AG10803 (cell line): ENCODE measurements at regions not wholly inside any gene's neighbourhood (a gene's known extent, or its start where the extent isn't known, plus 50 kb on each side); places are given as distances from the start of the nearest gene placed in this dataset.
A peak's percentile ranks its signal among the peaks of the same experiment; 100 is the strongest.

ENCODE experiments used
- DNase-seq: peaks from one replicate; pipeline ENCODE4 v3.0.0; 2010; ENCODE audit warnings: low read depth
- H3K4me3 ChIP-seq: 2 replicates; pipeline ENCODE4 v1.5.1; 2011; ENCODE audit warnings: mild to moderate bottlenecking, low read length, control low read depth
- TF ChIP-seq, protein P1 (sequence below): conservative IDR thresholded peaks from 2 replicates; pipeline ENCODE4 v1.5.1; 2011; ENCODE audit warnings: mild to moderate bottlenecking, low read length, control low read depth, inconsistent platforms

DNA sequence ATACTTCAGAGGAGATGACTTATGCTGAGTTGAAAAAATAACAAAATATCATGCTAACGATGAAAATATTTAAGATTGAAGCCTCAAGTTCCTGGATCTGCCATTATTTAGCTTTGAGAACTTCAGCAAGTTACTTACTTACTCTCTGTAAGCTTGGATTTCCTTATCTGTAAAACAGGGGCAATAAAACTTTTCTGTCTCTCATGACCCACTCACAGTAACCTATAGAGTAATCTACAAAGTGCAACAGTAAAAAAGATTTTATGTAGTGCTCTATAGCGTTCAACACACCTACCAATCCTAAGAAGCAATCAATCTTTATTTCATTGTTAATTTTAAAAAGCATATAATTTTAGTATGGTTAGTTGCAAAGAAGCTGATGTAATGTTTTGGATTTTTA lies 478.6 kb downstream of the ZIC1 start:
- TF ChIP-seq, protein P1, sequence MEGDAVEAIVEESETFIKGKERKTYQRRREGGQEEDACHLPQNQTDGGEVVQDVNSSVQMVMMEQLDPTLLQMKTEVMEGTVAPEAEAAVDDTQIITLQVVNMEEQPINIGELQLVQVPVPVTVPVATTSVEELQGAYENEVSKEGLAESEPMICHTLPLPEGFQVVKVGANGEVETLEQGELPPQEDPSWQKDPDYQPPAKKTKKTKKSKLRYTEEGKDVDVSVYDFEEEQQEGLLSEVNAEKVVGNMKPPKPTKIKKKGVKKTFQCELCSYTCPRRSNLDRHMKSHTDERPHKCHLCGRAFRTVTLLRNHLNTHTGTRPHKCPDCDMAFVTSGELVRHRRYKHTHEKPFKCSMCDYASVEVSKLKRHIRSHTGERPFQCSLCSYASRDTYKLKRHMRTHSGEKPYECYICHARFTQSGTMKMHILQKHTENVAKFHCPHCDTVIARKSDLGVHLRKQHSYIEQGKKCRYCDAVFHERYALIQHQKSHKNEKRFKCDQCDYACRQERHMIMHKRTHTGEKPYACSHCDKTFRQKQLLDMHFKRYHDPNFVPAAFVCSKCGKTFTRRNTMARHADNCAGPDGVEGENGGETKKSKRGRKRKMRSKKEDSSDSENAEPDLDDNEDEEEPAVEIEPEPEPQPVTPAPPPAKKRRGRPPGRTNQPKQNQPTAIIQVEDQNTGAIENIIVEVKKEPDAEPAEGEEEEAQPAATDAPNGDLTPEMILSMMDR = no peak
- no peak overlapping the region for H3K4me3 ChIP-seq
- DNase-seq = no peak

DNA sequence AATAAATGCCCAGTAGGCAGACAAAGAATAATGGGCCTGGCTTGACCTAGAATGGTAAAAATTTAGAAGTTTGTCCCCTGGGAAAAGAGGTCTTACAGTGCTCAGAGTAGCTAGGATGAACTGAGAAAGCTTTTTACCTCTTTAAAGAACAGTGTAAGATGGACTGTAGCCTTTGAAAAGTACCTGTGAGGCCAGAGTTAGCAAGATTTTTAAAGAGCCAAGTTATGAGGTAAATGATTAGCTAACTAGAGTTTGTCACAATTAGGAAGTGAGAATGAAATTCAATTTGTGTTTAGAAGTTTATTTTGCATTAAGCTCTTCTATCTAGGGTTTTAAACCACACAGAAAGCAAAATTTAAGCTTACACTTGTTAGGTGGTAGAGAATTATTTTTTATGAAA lies 480.9 kb downstream of the ZIC1 start:
- TF ChIP-seq, protein P1 = no peak
- H3K4me3 ChIP-seq = no peak overlapping the region
- DNase-seq = no peak

DNA sequence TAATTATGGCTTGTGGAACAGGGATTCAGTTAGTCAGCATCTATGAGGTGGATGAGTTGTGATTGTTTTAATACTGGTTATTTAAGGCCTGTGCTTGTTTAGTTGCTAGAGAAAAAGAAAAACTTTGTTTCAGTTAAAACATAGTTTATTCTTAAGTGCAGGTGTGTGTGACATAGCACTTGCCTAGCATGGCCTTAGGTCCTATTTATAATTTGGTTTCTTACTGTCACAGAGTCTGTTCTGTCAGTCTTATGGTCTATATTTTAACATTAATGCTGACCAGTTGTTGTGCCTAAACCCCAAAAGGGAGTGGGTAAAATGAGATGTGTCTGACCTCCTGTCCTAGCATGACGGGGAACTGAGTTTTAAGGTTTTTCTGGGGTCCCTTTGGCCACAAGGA lies 486.3 kb downstream of the ZIC1 start:
- no peak for DNase-seq
- TF ChIP-seq, protein P1 = no peak
- H3K4me3 ChIP-seq = no peak overlapping the region

DNA sequence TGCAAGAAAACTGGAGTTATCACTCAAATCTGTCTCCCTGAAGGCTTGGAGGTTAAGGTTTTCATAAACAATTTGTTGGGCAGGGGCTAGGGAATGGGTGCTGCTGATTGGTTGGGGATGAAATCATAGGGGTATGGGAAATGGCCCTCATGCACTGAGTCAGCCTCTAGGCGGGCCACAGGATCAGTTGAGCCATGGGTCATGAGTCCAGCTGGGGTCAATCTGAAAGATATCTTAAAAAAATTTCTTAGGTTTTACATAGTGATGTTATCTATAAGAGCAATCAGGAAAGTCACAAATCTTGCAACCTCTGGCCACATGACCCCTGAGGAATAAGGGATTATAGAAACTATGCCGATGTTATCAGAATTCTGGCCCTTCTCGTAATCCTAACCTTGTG lies 491.7 kb downstream of the ZIC1 start:
- DNase-seq = no peak
- TF ChIP-seq, protein P1 = no peak
- no peak overlapping the region for H3K4me3 ChIP-seq

DNA sequence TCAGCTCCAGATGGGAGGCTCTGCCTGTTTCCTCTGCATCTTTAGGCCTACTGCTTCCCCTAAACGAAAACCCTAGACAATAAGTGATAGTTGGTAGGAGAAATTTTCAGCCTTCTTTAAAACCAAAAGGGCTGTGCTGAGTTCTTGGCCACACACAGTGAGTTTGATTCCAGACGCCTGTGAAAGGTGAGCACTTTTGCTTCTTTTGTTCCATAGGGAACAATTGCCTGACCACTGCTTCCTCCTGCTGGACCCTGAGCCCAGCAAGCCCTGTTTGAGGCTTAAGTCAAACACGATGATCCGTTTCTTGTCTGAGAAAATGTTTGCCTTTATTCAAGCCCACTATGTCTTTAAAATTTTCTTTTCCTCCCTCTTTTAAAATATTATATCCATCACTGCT lies 493.9 kb downstream of the ZIC1 start:
- DNase-seq = no peak
- TF ChIP-seq, protein P1 = no peak
- no peak overlapping the region for H3K4me3 ChIP-seq

DNA sequence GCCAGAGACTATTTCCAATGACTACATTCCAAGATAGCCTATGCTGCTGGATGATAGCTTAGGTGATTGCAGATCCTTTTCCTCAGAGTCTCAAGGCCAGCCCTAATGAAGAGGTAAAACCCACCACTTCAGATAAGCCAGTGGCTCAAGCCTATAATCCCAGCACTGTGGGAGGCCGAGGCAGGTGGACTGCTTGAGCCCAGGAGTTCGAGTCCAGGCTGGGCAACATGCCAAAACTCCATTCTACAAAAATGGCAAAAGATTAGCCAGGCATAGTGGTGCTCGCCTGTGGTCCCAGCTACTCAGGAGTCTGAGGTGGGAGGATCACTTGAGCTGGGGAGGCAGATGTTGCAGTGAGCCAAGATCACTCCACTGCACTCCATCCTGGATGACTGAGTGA lies 495.3 kb downstream of the ZIC1 start:
- no peak overlapping the region for H3K4me3 ChIP-seq
- DNase-seq = no peak
- TF ChIP-seq, protein P1 = no peak

DNA sequence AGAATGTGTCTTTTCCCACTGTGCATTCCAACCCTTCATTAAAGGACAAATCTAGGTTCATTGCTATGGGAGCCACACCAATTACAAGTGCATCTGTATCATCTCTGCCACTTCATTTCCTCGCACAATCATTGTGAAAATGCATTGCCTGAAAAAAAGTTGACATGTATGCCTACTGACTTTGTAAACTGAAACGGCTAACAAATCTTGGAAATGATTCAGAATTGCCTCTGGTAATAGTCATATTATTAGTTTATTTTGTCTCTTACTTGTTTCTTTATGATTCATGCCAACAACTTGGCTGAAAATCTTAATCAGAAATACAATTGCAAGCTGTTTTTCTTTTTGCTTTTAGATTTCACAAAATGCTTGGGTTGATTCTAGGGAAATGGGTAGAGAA lies 497.1 kb downstream of the ZIC1 start:
- peak; percentile 9 for DNase-seq
- H3K4me3 ChIP-seq = no peak overlapping the region
- TF ChIP-seq, protein P1 = no peak
